ENCODE measurements at regions not wholly inside any gene's neighbourhood (a gene's known extent, or its start where the extent isn't known, plus 50 kb on each side); places are given as distances from the start of the nearest gene placed in this dataset.

DNA sequence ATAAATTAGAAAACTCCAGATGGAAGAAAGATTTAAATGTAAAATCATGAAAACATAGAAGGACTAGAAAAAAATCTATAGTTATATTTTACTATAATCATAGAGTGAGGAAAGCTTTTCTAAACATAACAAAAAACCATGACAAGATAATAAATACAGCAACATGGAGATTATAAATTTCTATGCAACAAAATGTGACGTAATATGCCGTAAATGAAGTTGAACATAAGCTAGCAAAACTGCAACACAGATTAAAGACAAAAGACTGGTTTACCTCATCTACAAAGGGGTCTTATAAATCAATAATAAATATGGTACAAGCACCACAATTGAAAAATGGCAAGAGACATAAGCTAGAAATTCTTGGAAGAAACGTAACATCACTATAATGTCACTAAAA lies 140.4 kb downstream of the C4orf33 start:
- Histone ChIP-seq H3K4me2 (ENCODE audit: insufficient read depth, low read length) (no peak overlapping the region), H3K4me1 (ENCODE audit: insufficient read depth, low read length) (peaks cover 10% of the 10 kb centered on the region)
- TF ChIP-seq, protein P1, sequence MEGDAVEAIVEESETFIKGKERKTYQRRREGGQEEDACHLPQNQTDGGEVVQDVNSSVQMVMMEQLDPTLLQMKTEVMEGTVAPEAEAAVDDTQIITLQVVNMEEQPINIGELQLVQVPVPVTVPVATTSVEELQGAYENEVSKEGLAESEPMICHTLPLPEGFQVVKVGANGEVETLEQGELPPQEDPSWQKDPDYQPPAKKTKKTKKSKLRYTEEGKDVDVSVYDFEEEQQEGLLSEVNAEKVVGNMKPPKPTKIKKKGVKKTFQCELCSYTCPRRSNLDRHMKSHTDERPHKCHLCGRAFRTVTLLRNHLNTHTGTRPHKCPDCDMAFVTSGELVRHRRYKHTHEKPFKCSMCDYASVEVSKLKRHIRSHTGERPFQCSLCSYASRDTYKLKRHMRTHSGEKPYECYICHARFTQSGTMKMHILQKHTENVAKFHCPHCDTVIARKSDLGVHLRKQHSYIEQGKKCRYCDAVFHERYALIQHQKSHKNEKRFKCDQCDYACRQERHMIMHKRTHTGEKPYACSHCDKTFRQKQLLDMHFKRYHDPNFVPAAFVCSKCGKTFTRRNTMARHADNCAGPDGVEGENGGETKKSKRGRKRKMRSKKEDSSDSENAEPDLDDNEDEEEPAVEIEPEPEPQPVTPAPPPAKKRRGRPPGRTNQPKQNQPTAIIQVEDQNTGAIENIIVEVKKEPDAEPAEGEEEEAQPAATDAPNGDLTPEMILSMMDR (IDR thresholded peaks at IDR 0.05; ENCODE audit: extremely low read depth, low read depth, low read length): no peak

DNA sequence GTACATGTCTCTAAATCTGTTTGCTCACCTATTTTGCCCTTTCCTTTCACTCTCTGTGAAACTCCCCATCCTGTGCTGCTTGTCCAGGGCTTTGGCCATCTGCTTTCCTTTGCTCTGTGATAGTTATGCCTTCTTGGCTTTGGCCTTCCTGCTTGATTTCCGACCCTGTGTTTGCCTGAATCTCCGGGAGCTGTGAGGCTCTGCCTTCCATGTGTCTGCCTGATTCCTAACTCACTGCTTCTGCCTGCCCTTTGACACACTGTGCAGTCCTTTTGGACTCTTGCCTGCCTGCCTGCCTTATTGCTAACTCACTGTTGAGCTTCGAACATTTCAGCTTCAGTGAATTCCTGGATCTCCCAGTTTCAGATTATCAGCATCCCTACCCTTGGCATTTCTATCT lies 143.1 kb downstream of the C4orf33 start:
- peak overlapping the region; percentile 72 for H2AFZ ChIP-seq (ENCODE audit: low read length)
- H3K4me3 ChIP-seq (ENCODE audit: insufficient read depth, low read length): no peak overlapping the region
- H3K36me3 ChIP-seq (ENCODE audit: insufficient read depth, low read length): no peaks in the 10 kb centered on the region
- no peak overlapping the region for H3K4me2 ChIP-seq (ENCODE audit: insufficient read depth, low read length)
- TF ChIP-seq, protein P1 (IDR thresholded peaks at IDR 0.05; ENCODE audit: extremely low read depth, low read depth, low read length): no peak
- no peaks in the 10 kb centered on the region for H3K9me3 ChIP-seq (ENCODE audit: low read depth, low read length)
- peaks cover 6% of the 10 kb centered on the region for H3K4me1 ChIP-seq (ENCODE audit: insufficient read depth, low read length)
- no peak overlapping the region for H3K27ac ChIP-seq (ENCODE audit: low read depth, low read length)
- no peaks in the 10 kb centered on the region for H3K79me2 ChIP-seq (ENCODE audit: insufficient read depth, low read length)
- no peaks in the 10 kb centered on the region for H3K27me3 ChIP-seq (ENCODE audit: insufficient read depth, low read length)
- no peaks in the 10 kb centered on the region for H4K20me1 ChIP-seq (ENCODE audit: insufficient read depth, low read length)
- no peak for DNase-seq (ENCODE audit: insufficient read length, low spot score, missing footprints)

More for the DNA sequence above, 140.4 kb downstream of the C4orf33 start:
- no peak overlapping the region for H3K27ac ChIP-seq (ENCODE audit: low read depth, low read length)
- no peak overlapping the region for H3K4me3 ChIP-seq (ENCODE audit: insufficient read depth, low read length)
- no peak for DNase-seq (ENCODE audit: insufficient read length, low spot score, missing footprints)
- H4K20me1 ChIP-seq (ENCODE audit: insufficient read depth, low read length): no peaks in the 10 kb centered on the region
- no peaks in the 10 kb centered on the region for H3K36me3 ChIP-seq (ENCODE audit: insufficient read depth, low read length)
- H3K79me2 ChIP-seq (ENCODE audit: insufficient read depth, low read length): no peaks in the 10 kb centered on the region
- H2AFZ ChIP-seq (ENCODE audit: low read length): no peak overlapping the region
- H3K27me3 ChIP-seq (ENCODE audit: insufficient read depth, low read length): no peaks in the 10 kb centered on the region
- no peaks in the 10 kb centered on the region for H3K9me3 ChIP-seq (ENCODE audit: low read depth, low read length)

DNA sequence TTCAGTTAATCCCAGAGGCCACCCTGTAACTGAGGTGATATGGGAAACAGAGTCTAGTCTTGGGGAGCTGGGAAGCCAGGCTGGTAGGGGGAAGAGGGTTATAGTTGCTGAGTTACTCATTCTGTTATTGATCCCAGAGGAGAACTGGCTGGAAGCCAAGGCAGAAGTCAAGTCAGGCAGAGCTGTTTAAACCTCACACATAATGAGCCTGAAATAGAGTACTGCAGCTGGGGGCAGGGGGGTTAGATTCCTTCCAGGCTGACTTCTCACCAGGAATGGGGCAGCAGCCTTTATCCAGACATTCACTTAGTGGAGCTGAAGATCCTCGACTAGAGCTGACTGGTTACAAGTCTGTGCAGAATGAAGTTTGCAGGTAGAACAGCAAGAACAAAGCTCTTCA lies 144.9 kb downstream of the C4orf33 start:
- H3K9me3 ChIP-seq (ENCODE audit: low read depth, low read length): no peaks in the 10 kb centered on the region
- no peak overlapping the region for H3K4me3 ChIP-seq (ENCODE audit: insufficient read depth, low read length)
- peaks cover 6% of the 10 kb centered on the region for H3K4me1 ChIP-seq (ENCODE audit: insufficient read depth, low read length)
- peak; percentile 5 for DNase-seq (ENCODE audit: insufficient read length, low spot score, missing footprints)
- H4K20me1 ChIP-seq (ENCODE audit: insufficient read depth, low read length): no peaks in the 10 kb centered on the region
- H2AFZ ChIP-seq (ENCODE audit: low read length): no peak overlapping the region
- H3K4me2 ChIP-seq (ENCODE audit: insufficient read depth, low read length): no peak overlapping the region
- no peak overlapping the region for H3K27ac ChIP-seq (ENCODE audit: low read depth, low read length)
- no peaks in the 10 kb centered on the region for H3K79me2 ChIP-seq (ENCODE audit: insufficient read depth, low read length)
- TF ChIP-seq, protein P1 (IDR thresholded peaks at IDR 0.05; ENCODE audit: extremely low read depth, low read depth, low read length): no peak
- H3K36me3 ChIP-seq (ENCODE audit: insufficient read depth, low read length): no peaks in the 10 kb centered on the region
- no peaks in the 10 kb centered on the region for H3K27me3 ChIP-seq (ENCODE audit: insufficient read depth, low read length)

DNA sequence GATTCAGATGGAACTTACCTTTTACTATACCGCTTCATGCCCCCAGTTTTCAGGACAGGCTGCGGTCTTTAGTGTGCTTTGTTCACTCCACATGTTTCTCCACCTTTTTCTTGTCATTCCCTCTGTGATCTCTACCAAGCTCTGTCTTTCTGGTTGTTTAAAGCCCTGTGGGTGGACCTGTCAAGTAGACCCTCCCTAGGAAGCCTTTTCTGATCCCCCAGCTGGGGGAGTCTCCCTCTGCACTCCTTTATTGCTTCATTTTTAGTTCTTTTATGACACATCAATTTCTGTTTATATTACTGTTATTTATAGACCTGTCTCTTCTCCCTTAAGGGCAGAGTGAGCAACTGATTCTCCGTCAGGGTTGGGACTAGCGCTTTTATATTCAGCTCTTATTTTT lies 150.2 kb downstream of the C4orf33 start:
- Histone ChIP-seq H3K4me3 (ENCODE audit: insufficient read depth, low read length) (no peak overlapping the region), H4K20me1 (ENCODE audit: insufficient read depth, low read length) (no peaks in the 10 kb centered on the region), H2AFZ (ENCODE audit: low read length) (no peak overlapping the region), H3K4me1 (ENCODE audit: insufficient read depth, low read length) (no peaks in the 10 kb centered on the region), H3K4me2 (ENCODE audit: insufficient read depth, low read length) (no peak overlapping the region), H3K36me3 (ENCODE audit: insufficient read depth, low read length) (no peaks in the 10 kb centered on the region), H3K27ac (ENCODE audit: low read depth, low read length) (no peak overlapping the region), H3K27me3 (ENCODE audit: insufficient read depth, low read length) (no peaks in the 10 kb centered on the region), H3K79me2 (ENCODE audit: insufficient read depth, low read length) (no peaks in the 10 kb centered on the region), H3K9me3 (ENCODE audit: low read depth, low read length) (no peaks in the 10 kb centered on the region)
- TF ChIP-seq, protein P1 (IDR thresholded peaks at IDR 0.05; ENCODE audit: extremely low read depth, low read depth, low read length): no peak
- no peak for DNase-seq (ENCODE audit: insufficient read length, low spot score, missing footprints)
